ENCODE measurements at regions not wholly inside any gene's neighbourhood (a gene's known extent, or its start where the extent isn't known, plus 50 kb on each side); places are given as distances from the start of the nearest gene placed in this dataset.

DNA sequence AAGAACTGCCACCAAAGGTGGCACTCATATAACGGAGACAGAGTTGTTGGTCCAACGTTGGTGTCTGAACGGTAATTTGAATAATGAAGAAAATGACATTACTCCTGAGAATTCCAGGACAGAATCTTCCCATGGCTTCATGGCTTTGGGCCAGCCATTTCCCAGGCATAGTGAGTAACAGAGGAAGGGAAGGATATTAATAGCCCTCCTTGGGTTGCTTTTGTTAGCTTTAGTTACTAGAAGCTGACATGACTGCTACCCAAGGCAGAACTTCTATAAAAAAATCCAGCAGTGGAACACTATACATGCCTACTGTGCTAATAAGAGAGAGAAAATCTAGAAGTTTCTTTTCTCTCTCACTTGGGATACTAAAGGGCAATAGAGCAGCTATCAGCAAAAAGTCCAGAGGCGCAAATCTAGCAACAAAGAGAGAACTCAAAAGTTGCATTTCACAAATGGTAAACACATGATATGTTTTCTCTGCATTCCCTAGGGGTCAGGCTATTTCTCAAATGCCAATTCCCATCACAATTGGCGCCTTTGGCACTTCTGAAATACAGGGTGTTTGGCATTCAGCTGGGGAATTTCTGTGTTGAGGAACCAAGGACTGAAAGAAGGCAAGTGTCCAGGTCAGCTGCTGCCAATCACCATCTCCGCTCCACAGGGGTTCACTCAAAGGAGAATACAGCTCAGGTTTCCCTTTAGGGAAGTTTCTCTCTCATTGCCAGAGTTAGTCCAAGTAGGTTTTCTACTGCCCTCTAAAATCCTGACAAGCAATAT, 160.8 kb upstream of the KYNU start:
- Histone ChIP-seq H3K4me1 (ENCODE audit: control insufficient read depth, insufficient read depth, low read length) (no peaks in the 10 kb centered on the region), H3K9me3 (ENCODE audit: control insufficient read depth, insufficient read depth, low read depth, low read length) (no peaks in the 10 kb centered on the region), H3K27me3 (ENCODE audit: control insufficient read depth, insufficient read depth, low read length) (no peaks in the 10 kb centered on the region), H3K36me3 (ENCODE audit: control insufficient read depth, insufficient read depth, low read length) (no peaks in the 10 kb centered on the region), H3K27ac (ENCODE audit: low read length) (no peak overlapping the region), H3K4me3 (ENCODE audit: low read depth in 2 of 2, low read length in 2 of 2) (no peak overlapping the region)
- no peak for ATAC-seq
- CTCF ChIA-PET, result no interaction called here
- in situ Hi-C loops (cut with HindIII; ENCODE audit: low pct_unique_long_range_greater_than_20kb, low sequenced_read_pairs), result no loop called here
- intact Hi-C loops (cut with micrococcal nuclease; ENCODE audit: unreplicated experiment), result no loop called here
- TF ChIP-seq REST (IDR thresholded peaks at IDR 0.05; ENCODE audit: insufficient read depth in 1 of 2, low read depth in 2 of 2, low read length in 1 of 2), result no peak
- TF ChIP-seq, protein P1, sequence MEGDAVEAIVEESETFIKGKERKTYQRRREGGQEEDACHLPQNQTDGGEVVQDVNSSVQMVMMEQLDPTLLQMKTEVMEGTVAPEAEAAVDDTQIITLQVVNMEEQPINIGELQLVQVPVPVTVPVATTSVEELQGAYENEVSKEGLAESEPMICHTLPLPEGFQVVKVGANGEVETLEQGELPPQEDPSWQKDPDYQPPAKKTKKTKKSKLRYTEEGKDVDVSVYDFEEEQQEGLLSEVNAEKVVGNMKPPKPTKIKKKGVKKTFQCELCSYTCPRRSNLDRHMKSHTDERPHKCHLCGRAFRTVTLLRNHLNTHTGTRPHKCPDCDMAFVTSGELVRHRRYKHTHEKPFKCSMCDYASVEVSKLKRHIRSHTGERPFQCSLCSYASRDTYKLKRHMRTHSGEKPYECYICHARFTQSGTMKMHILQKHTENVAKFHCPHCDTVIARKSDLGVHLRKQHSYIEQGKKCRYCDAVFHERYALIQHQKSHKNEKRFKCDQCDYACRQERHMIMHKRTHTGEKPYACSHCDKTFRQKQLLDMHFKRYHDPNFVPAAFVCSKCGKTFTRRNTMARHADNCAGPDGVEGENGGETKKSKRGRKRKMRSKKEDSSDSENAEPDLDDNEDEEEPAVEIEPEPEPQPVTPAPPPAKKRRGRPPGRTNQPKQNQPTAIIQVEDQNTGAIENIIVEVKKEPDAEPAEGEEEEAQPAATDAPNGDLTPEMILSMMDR (IDR thresholded peaks at IDR 0.05), result no peak
- no peak for TF ChIP-seq POLR2AphosphoS5 (IDR thresholded peaks at IDR 0.05; ENCODE audit: low read depth, low read length)
- TF ChIP-seq SIN3A (IDR thresholded peaks at IDR 0.05; ENCODE audit: borderline replicate concordance, insufficient read depth, low read depth, low read length), result no peak
- POLR2A ChIA-PET, result no interaction called here
- DNase-seq (ENCODE audit: low read depth, low spot score), result no peak
- BruUV-seq (replicated peaks), result no TSS peak

DNA sequence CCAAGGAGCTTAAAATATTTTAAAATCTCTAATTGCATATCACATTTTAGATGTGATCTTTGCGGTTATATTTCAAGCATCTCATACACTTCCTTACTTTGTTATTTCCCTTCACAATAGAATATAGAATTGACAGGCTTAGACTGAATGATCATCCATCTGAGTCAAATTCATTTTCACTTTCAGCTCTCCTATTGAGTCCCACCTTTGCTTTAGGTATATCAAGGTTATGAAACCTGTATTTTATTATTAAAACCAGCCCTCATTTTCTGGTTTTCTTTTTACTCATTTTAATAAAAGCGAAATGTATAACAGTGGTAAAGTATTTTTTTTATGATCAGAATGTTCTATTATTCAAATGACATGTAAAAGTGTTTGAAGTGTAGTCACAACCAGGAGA, 162.9 kb upstream of the KYNU start:
- H3K27me3 ChIP-seq (ENCODE audit: control insufficient read depth, insufficient read depth, low read length), result no peaks in the 10 kb centered on the region
- no peaks in the 10 kb centered on the region for H3K36me3 ChIP-seq (ENCODE audit: control insufficient read depth, insufficient read depth, low read length)
- H3K4me3 ChIP-seq (ENCODE audit: low read depth in 2 of 2, low read length in 2 of 2), result no peak overlapping the region
- in situ Hi-C loops (cut with HindIII; ENCODE audit: low pct_unique_long_range_greater_than_20kb, low sequenced_read_pairs) (no loop called here), intact Hi-C loops (cut with micrococcal nuclease; ENCODE audit: unreplicated experiment) (no loop called here)
- CTCF ChIA-PET, result no interaction called here
- POLR2A ChIA-PET, result no interaction called here
- no peaks in the 10 kb centered on the region for H3K9me3 ChIP-seq (ENCODE audit: control insufficient read depth, insufficient read depth, low read depth, low read length)
- H3K4me1 ChIP-seq (ENCODE audit: control insufficient read depth, insufficient read depth, low read length), result no peaks in the 10 kb centered on the region
- no peak for TF ChIP-seq POLR2AphosphoS5 (IDR thresholded peaks at IDR 0.05; ENCODE audit: low read depth, low read length)
- TF ChIP-seq REST (IDR thresholded peaks at IDR 0.05; ENCODE audit: insufficient read depth in 1 of 2, low read depth in 2 of 2, low read length in 1 of 2), result no peak
- TF ChIP-seq, protein P1 (IDR thresholded peaks at IDR 0.05), result no peak
- no peak for TF ChIP-seq SIN3A (IDR thresholded peaks at IDR 0.05; ENCODE audit: borderline replicate concordance, insufficient read depth, low read depth, low read length)
- no peak for TF ChIP-seq TCF7L2 (IDR thresholded peaks at IDR 0.05; ENCODE audit: low read depth, low read length)
- BruUV-seq (replicated peaks), result no TSS peak
- H3K27ac ChIP-seq (ENCODE audit: low read length), result no peak overlapping the region
- ATAC-seq (no peak), DNase-seq (ENCODE audit: low read depth, low spot score) (no peak)
